ENCODE measurements at regions not wholly inside any gene's neighbourhood (a gene's known extent, or its start where the extent isn't known, plus 50 kb on each side); places are given as distances from the start of the nearest gene placed in this dataset.

- no peak overlapping the region for H3K9ac ChIP-seq (ENCODE audit: low read length)
- H3K4me2 ChIP-seq (ENCODE audit: low read length): no peak overlapping the region
- H2AFZ ChIP-seq (ENCODE audit: low read length): no peak overlapping the region
- H3K27me3 ChIP-seq (ENCODE audit: insufficient read depth, low read length): no peaks in the 10 kb centered on the region
- no peaks in the 10 kb centered on the region for H3K9me3 ChIP-seq (ENCODE audit: low read length)
- H3K4me1 ChIP-seq (ENCODE audit: insufficient read depth, low read length, severe bottlenecking): no peaks in the 10 kb centered on the region
- H3K9me2 ChIP-seq (ENCODE audit: low read depth, low read length): no peaks in the 10 kb centered on the region
- TF ChIP-seq EZH2 (IDR thresholded peaks at IDR 0.05; ENCODE audit: borderline replicate concordance, low read length): no peak
- no peak for TF ChIP-seq CTCF (IDR thresholded peaks at IDR 0.05; ENCODE audit: low read length)
- H3K36me3 ChIP-seq (ENCODE audit: insufficient read depth, low read length): no peaks in the 10 kb centered on the region
- H3F3A ChIP-seq (ENCODE audit: insufficient read depth, low read length): no peaks in the 10 kb centered on the region
- H3K79me2 ChIP-seq (ENCODE audit: insufficient read depth, low read length): no peaks in the 10 kb centered on the region
- no peak overlapping the region for H3K27ac ChIP-seq (ENCODE audit: low read depth, low read length, poor library complexity, severe bottlenecking)
- H3K4me3 ChIP-seq (ENCODE audit: low read depth, low read length, poor library complexity, severe bottlenecking): no peak overlapping the region
- H4K20me1 ChIP-seq (ENCODE audit: insufficient read depth, low read length): no peaks in the 10 kb centered on the region
Measured at GRCh38 chr5:97405941-97406340, 222.9 kb upstream of the RIOK2 start.

- Histone ChIP-seq H3K79me2 (ENCODE audit: insufficient read depth, low read length) (no peaks in the 10 kb centered on the region), H4K20me1 (ENCODE audit: insufficient read depth, low read length) (no peaks in the 10 kb centered on the region), H3K9me3 (ENCODE audit: low read length) (no peaks in the 10 kb centered on the region), H3K4me3 (ENCODE audit: low read depth, low read length, poor library complexity, severe bottlenecking) (no peak overlapping the region), H3K9me2 (ENCODE audit: low read depth, low read length) (no peaks in the 10 kb centered on the region), H3K4me1 (ENCODE audit: insufficient read depth, low read length, severe bottlenecking) (no peaks in the 10 kb centered on the region), H2AFZ (ENCODE audit: low read length) (no peak overlapping the region), H3K27ac (ENCODE audit: low read depth, low read length, poor library complexity, severe bottlenecking) (no peak overlapping the region), H3K36me3 (ENCODE audit: insufficient read depth, low read length) (no peaks in the 10 kb centered on the region), H3K9ac (ENCODE audit: low read length) (no peak overlapping the region), H3K4me2 (ENCODE audit: low read length) (no peak overlapping the region), H3F3A (ENCODE audit: insufficient read depth, low read length) (no peaks in the 10 kb centered on the region), H3K27me3 (ENCODE audit: insufficient read depth, low read length) (no peaks in the 10 kb centered on the region)
- no peak for TF ChIP-seq EZH2 (IDR thresholded peaks at IDR 0.05; ENCODE audit: borderline replicate concordance, low read length)
- TF ChIP-seq CTCF (IDR thresholded peaks at IDR 0.05; ENCODE audit: low read length): no peak
Measured at GRCh38 chr5:97406946-97407676, 224.1 kb upstream of the RIOK2 start.

GRCh38 chr5:97408331-97408730 is 225.3 kb upstream of the RIOK2 start:
- Histone ChIP-seq H3K4me2 (ENCODE audit: low read length) (no peak overlapping the region), H3K9ac (ENCODE audit: low read length) (no peak overlapping the region), H3K4me1 (ENCODE audit: insufficient read depth, low read length, severe bottlenecking) (no peaks in the 10 kb centered on the region), H3F3A (ENCODE audit: insufficient read depth, low read length) (no peaks in the 10 kb centered on the region), H3K9me2 (ENCODE audit: low read depth, low read length) (no peaks in the 10 kb centered on the region), H3K4me3 (ENCODE audit: low read depth, low read length, poor library complexity, severe bottlenecking) (no peak overlapping the region), H3K27me3 (ENCODE audit: insufficient read depth, low read length) (no peaks in the 10 kb centered on the region), H3K36me3 (ENCODE audit: insufficient read depth, low read length) (no peaks in the 10 kb centered on the region), H3K9me3 (ENCODE audit: low read length) (no peaks in the 10 kb centered on the region), H4K20me1 (ENCODE audit: insufficient read depth, low read length) (no peaks in the 10 kb centered on the region), H3K79me2 (ENCODE audit: insufficient read depth, low read length) (no peaks in the 10 kb centered on the region), H3K27ac (ENCODE audit: low read depth, low read length, poor library complexity, severe bottlenecking) (no peak overlapping the region), H2AFZ (ENCODE audit: low read length) (no peak overlapping the region)
- TF ChIP-seq EZH2 (IDR thresholded peaks at IDR 0.05; ENCODE audit: borderline replicate concordance, low read length) (no peak), CTCF (IDR thresholded peaks at IDR 0.05; ENCODE audit: low read length) (no peak)

Measured in OCI-LY1 (cell line).